Effector memory CD8-positive, alpha-beta T cell (primary cell): ENCODE measurements at regions not wholly inside any gene's neighbourhood (a gene's known extent, or its start where the extent isn't known, plus 50 kb on each side); places are given as distances from the start of the nearest gene placed in this dataset.

Source experiments
- ATAC-seq: fragments of 150-1000 bp; cut with Tn5 transposase; replicated peaks from 2 replicates; pipeline ENCODE4 v1.10.0; 2021; ENCODE audit warnings: mild to moderate bottlenecking, moderate library complexity
- DNase-seq, 3 experiments: peaks; one replicate each; pipeline ENCODE4 v3.0.0; 2021
- H3K27ac Mint-ChIP-seq, 2 donors: one replicate each; pipeline ENCODE4 v1.8.0; 2022; ENCODE audit warnings: mild to moderate bottlenecking in 2 of 2, mixed read lengths in 2 of 2, moderate library complexity in 2 of 2
- H3K27me3 Mint-ChIP-seq, 2 donors: one replicate each; pipeline ENCODE4 v1.8.0; 2022; ENCODE audit warnings: mixed read lengths in 2 of 2
- H3K36me3 Mint-ChIP-seq: one replicate; pipeline ENCODE4 v1.8.0; 2022; ENCODE audit warnings: mild to moderate bottlenecking, moderate library complexity, mixed read lengths; ENCODE audit not compliant: insufficient read depth
- H3K4me1 Mint-ChIP-seq, 2 donors: one replicate each; pipeline ENCODE4 v1.8.0; 2022; ENCODE audit warnings: low read depth in 2 of 2, mixed read lengths in 2 of 2
- H3K4me3 Mint-ChIP-seq, 2 donors: one replicate each; pipeline ENCODE4 v1.8.0; 2022; ENCODE audit warnings: mild to moderate bottlenecking in 2 of 2, mixed read lengths in 2 of 2, moderate library complexity in 2 of 2
- H3K9me3 Mint-ChIP-seq, 2 donors: one replicate each; pipeline ENCODE4 v1.8.0; 2022; ENCODE audit warnings: mixed read lengths in 2 of 2

DNA sequence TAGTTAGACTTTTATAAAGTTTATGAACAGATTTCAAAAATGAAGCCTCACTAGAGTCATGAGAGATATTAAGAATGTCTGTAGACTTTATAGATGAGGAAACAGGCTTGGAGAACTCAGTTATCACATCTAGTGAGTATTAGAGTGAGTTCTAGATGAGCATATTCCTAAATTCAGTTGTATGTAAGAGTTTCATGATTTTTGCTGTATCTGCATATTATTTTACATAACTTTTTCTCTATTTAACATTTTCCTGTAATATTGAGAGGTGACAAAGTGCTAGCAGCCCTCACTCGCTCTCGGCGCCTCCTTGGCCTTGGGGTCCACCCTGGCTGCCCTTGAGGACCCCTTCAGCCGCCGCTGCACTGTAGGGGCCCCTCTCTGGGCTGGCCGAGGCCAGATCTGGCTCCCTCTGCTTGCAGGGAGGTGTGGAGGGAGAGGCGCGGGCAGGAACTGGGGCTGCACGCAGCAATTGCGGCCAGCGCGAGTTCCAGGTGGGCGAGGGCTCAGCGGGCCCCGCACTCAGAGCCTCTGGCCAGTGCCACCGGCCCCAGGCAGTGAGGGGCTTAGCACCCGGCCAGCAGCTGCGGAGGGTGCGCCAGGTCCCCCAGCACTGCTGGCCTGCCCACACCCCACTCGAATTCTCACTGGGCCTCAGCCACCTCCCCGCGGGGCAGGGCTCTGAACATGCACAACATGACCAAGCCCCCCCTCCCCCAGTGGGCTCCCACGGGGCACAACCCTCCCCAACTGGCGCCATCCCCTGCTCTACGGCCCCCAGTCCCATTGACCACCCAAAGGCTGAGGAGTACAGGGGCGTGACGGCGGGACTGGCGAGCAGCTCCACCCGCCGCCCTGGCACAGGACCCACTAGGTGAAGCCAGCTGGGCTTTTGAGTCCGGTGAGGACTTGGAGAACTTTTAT, 182.1 kb downstream of the TLE1 start:
- H3K4me1 Mint-ChIP-seq: peaks cover 0 to 3% of the 10 kb centered on the region in 2 donors
- no peaks in the 10 kb centered on the region for H3K36me3 Mint-ChIP-seq
- DNase-seq (no peak), ATAC-seq (no peak)
- H3K9me3 Mint-ChIP-seq: peaks cover 0 to 7% of the 10 kb centered on the region in 2 donors
- H3K27ac Mint-ChIP-seq: no peak overlapping the region
- no peak overlapping the region for H3K4me3 Mint-ChIP-seq
- no peaks in the 10 kb centered on the region for H3K27me3 Mint-ChIP-seq

DNA sequence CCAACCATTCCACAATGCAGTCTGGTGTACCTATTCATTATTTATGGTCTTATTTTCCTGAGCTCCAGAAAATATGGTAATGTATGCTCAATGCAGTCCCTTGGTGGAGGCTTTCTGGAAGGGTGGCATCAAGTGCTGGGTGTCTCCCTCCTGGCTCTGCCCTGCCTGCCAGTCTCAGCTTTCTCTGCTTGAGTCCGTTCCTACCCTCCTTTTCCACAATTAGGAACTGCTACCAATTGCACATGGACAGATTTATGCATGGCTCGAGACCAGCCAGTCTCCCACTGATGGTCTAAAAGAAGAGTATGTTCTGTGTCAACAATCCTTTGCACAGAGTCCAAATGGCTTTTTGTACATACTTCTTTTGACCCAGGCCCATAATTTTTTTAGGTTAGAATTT, 189.8 kb downstream of the TLE1 start:
- Mint-ChIP-seq H3K36me3 (no peaks in the 10 kb centered on the region), H3K27ac (no peak overlapping the region), H3K9me3 (peaks cover 0 to 10% of the 10 kb centered on the region in 2 donors), H3K27me3 (no peaks in the 10 kb centered on the region), H3K4me3 (no peak overlapping the region), H3K4me1 (no peaks in the 10 kb centered on the region)
- DNase-seq (no peak), ATAC-seq (no peak)

DNA sequence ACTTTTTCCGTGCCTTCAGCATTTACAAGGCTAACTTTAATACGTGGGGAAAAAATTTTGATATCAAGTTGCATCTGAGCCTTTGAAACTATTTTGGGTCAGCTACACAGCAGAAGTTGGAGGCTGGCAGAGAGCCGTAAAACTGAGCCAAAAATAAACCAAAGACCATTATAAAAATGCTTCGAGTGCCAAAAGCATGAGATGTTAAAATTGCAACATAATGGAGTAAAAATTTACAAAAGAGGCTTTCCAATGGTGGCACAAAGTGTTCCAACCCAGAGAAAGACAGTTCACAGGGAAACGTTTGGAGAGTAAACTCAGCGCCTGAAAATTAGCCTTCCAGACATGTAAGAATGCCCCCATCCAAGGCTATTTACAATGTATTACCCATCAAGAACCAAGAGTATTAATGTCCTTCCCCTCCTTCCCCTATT, 190.3 kb downstream of the TLE1 start:
- no peak for ATAC-seq
- peaks cover 0 to 9% of the 10 kb centered on the region in 2 donors for H3K9me3 Mint-ChIP-seq
- no peaks in the 10 kb centered on the region for H3K4me1 Mint-ChIP-seq
- no peaks in the 10 kb centered on the region for H3K27me3 Mint-ChIP-seq
- no peaks in the 10 kb centered on the region for H3K36me3 Mint-ChIP-seq
- no peak overlapping the region for H3K27ac Mint-ChIP-seq
- no peak overlapping the region for H3K4me3 Mint-ChIP-seq
- no peak for DNase-seq

DNA sequence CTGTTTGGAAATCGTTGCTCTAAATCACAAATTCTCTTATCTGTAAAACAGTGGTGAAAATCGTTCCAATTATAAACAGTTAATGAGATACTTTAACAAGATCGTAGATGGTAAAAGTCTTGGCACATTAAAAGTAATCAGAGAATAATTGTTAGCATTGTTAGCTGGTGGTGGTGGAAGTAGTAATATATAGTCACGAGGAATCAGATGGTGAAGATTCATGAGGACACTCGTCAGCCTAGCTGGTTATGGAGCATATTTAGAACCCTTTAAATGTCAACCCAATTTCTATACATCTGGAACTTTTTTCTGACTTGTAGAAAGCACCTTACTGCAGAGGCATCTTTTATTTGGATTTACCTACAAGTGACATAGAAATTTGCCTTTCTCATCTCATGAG, 190.8 kb downstream of the TLE1 start:
- H3K36me3 Mint-ChIP-seq: no peaks in the 10 kb centered on the region
- ATAC-seq (no peak), DNase-seq (no peak)
- H3K27me3 Mint-ChIP-seq: no peaks in the 10 kb centered on the region
- H3K4me1 Mint-ChIP-seq: no peaks in the 10 kb centered on the region
- H3K9me3 Mint-ChIP-seq: peaks cover 0 to 8% of the 10 kb centered on the region in 2 donors
- H3K4me3 Mint-ChIP-seq: no peak overlapping the region
- H3K27ac Mint-ChIP-seq: no peak overlapping the region

DNA sequence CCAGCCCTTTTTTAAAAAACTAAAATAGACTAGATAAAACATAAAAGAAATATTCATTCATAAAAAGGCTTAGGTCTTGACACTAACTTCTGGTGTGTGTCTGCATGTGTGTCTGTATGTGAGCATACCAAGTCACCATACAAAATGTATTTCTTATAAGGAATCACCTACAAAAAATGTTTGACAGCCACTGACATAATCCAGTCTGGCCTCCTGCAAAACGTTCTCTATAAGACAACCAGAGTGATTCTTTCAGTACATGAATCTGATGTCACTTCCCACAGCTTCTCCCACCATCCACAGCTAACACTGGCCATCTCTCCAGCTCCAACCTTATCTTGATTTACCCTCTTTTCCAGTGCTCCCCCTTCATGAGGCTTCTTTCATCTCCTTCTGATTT, 192.3 kb downstream of the TLE1 start:
- DNase-seq (no peak), ATAC-seq (no peak)
- Mint-ChIP-seq H3K36me3 (no peaks in the 10 kb centered on the region), H3K4me1 (no peaks in the 10 kb centered on the region), H3K4me3 (no peak overlapping the region), H3K27me3 (no peaks in the 10 kb centered on the region), H3K9me3 (peaks cover 0 to 8% of the 10 kb centered on the region in 2 donors), H3K27ac (no peak overlapping the region)

DNA sequence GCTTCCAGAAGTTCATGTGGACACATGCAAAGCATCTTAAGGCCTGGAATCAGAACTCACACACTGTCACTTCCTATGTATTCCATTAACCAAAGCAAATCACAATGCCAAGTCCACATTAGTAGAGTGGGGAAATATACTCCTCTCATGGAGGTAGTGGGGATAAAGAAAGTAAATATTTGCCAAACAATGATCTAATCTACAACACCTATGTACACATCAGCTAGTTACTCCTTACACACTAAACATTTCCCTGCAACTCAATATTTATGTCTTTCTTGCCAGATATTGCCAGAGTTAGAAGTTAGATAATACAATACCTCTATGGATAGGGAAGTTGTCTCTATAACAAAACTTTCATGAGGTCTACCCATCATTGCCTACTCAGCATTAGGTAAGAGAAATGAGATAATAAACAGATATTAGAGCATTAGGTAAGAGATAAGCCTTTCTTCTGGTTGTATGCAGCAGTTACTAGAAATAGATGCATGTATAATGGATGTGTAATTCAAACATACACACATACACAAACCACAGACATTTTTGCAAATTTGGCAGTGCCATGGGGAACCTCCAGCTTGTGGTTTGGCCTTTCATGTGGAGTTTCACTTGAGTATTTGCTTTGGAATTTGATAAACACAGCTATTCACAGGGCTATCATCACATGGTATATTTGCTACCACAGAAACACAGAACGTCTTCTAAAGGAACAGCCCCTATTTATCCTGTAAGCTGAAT, 196.5 kb downstream of the TLE1 start:
- ATAC-seq: no peak
- Mint-ChIP-seq H3K4me1 (no peaks in the 10 kb centered on the region), H3K27me3 (no peaks in the 10 kb centered on the region), H3K36me3 (no peaks in the 10 kb centered on the region), H3K27ac (no peak overlapping the region), H3K9me3 (peaks cover 0 to 8% of the 10 kb centered on the region in 2 donors), H3K4me3 (no peak overlapping the region)
- DNase-seq: no peak

DNA sequence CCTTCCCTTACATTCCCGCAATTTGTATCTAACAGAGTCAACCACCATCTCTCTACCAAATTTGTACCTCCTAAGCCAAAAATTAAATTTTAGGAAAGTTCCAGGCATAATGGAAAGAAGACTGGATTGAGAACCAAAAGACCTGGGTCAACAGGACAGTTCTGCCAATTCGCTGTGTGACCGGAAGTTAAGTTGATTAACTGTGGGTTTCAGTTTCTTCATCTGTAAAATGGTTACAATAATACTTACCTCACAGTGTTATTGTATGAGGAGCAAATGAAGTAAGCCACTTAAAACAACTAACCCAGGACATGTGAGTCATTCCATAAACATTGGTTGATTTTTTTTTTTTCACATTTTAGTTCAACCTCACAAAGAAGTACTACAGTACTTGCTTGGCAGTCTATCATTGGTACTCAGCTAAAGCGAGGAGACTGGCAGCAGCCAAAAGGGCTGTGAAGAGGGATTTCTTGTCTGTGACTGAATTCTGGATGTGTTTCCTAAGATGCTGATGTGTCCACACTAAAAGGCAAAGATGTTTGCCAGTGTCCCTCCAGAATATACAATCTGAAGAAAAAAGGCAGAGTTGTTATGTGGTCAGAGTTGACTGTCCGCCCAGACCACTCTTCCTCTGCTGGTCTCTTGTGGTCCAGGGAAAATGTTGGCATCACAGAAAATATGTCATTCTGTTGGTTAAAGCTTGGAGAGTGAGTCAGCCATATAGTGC, 198.6 kb downstream of the TLE1 start:
- ATAC-seq: no peak
- Mint-ChIP-seq H3K4me1 (no peaks in the 10 kb centered on the region), H3K4me3 (no peak overlapping the region)

DNA sequence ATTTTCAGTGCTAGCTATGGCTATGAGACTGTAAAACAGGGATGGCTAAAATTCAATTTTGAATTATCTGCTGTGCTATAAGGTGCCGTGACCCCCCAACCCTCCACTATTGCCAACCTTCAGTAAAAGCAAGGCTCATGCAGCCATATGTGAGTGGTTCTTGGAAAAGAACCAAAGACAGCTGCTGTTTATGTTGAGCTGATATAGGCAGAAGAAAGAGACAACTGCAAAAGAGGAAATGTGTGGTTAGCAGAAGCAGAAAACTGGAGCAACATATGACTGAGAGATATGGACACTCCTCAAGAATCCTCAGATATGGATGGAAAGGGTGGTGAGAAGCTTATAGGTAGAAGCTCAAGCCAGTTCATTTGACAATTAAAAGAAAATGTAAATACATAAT, 200.3 kb downstream of the TLE1 start:
- H3K9me3 Mint-ChIP-seq: no peaks in the 10 kb centered on the region
- H3K4me1 Mint-ChIP-seq: no peaks in the 10 kb centered on the region
- ATAC-seq (no peak), DNase-seq (no peak)
- no peak overlapping the region for H3K27ac Mint-ChIP-seq
- H3K4me3 Mint-ChIP-seq: no peak overlapping the region
- H3K27me3 Mint-ChIP-seq: no peaks in the 10 kb centered on the region
- no peaks in the 10 kb centered on the region for H3K36me3 Mint-ChIP-seq

More for the DNA sequence above, 198.6 kb downstream of the TLE1 start:
- peaks cover 0 to under 1% of the 10 kb centered on the region in 2 donors for H3K9me3 Mint-ChIP-seq
- no peak overlapping the region for H3K27ac Mint-ChIP-seq
- no peaks in the 10 kb centered on the region for H3K36me3 Mint-ChIP-seq
- H3K27me3 Mint-ChIP-seq: no peaks in the 10 kb centered on the region
- DNase-seq: no peak

DNA sequence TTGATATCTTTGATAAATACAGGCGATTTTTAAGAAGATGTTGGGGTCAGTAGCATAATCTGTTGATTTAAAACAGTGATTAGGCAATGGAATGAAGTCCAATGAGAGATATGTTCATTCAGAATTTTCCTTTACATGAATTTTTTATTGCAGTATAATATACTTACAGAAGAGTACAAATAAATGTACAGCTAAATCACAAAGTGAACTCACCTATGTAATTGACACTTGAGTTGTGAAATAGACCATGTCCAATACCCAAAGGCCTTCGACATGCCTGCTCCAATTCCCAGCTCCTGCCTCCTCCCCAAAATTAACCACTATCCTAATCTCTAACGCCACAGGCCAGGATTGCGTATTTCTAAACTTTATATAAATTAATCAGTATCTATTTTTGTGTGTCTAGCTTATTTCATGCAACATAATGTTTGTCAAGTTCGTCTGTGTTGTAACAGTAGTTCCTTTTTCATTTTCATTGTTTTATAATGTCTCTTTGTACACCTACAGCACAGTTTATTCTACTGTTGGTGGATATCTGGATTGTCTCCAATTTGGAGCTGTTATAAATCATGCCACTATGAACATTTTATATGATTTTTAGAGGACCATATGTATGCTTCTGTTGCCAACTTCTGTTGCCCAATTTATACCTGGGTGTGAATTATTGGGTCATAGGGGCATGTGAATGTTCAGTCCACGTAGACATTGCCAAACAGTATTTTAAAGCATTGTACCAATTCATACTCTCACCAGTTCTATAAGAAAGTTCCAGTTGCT, 208.3 kb downstream of the TLE1 start:
- Mint-ChIP-seq H3K27me3 (no peaks in the 10 kb centered on the region), H3K36me3 (no peaks in the 10 kb centered on the region), H3K4me1 (no peaks in the 10 kb centered on the region), H3K4me3 (no peak overlapping the region), H3K27ac (no peak overlapping the region), H3K9me3 (peaks cover 0 to 4% of the 10 kb centered on the region in 2 donors)
- DNase-seq (no peak), ATAC-seq (no peak)

DNA sequence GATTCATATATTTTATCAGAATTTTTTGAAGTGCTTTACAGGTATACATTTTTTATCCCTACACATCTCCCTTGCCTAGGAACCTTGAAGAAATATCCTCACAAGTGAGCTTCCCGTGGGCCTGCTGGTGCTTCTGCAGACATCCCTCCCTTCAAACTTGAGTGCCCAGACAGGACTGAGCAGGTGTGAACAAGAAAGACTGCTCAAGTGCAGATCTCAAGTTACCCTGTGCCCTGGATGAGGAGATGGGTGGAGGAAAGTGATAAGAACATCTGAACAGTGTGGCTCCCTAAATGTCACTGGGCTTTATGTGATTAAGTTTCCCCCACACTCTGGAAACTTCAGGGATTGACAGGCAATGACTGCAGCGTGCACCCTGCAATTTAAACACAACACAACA, 209.8 kb downstream of the TLE1 start:
- DNase-seq (no peak), ATAC-seq (no peak)
- peaks cover 3 to 8% of the 10 kb centered on the region in 2 donors for H3K9me3 Mint-ChIP-seq
- no peaks in the 10 kb centered on the region for H3K4me1 Mint-ChIP-seq
- H3K4me3 Mint-ChIP-seq: no peak overlapping the region
- H3K36me3 Mint-ChIP-seq: no peaks in the 10 kb centered on the region
- no peak overlapping the region for H3K27ac Mint-ChIP-seq
- H3K27me3 Mint-ChIP-seq: no peaks in the 10 kb centered on the region

DNA sequence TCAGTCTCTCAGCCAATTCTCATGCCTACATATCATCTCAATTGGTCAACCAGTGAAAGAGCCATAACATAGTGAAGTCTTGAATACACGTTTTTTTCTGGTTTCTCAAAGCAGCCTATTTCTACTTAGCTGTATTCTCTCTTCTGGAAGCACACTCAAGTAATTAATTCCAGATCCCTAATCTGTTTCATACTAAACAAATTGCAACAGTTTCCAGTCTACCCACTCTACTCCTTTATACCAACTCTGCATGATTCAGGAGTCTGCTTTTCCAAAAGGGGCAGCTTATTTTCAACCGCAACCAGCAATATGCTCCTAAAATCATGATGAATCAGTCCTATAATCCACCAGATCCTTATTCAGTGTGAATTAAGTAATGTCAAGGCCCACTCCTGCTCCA, 211.7 kb downstream of the TLE1 start:
- peaks cover 7 to 8% of the 10 kb centered on the region in 2 donors for H3K9me3 Mint-ChIP-seq
- DNase-seq: no peak
- H3K4me3 Mint-ChIP-seq: no peak overlapping the region
- H3K4me1 Mint-ChIP-seq: no peaks in the 10 kb centered on the region
- no peaks in the 10 kb centered on the region for H3K36me3 Mint-ChIP-seq
- ATAC-seq: no peak
- H3K27ac Mint-ChIP-seq: no peak overlapping the region
- H3K27me3 Mint-ChIP-seq: no peaks in the 10 kb centered on the region

DNA sequence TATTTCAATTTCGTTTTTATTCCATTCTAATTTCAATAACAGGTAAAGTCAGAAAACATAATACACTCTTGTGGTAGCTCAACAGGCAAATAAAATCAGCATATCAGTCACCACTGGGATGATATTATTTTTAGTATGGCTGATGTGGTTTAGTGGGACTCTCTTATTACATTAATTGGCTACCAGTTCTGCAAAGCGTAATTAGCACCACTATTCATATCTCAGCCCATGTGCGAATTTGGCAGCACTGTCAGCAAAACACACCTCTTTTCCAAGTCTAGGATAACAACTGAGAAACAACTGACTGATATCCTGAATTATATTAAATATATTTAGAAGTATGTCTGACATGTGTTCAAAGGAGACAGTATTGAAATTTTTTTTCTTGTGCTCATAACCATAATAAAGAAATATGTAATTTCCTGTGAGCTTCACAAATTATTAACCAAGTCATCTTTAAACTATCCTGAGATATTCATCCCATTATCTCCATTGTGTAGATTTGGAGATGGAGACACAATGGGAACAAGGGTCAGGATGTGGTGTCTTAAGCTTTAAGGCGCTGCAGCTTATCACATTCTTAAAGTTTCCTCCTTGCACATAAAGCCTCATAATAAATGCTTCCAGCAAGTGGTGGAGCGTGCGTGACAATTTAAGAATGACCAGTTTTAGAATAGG, 212.4 kb downstream of the TLE1 start:
- DNase-seq (no peak), ATAC-seq (no peak)
- H3K9me3 Mint-ChIP-seq: peaks cover 7 to 8% of the 10 kb centered on the region in 2 donors
- no peaks in the 10 kb centered on the region for H3K36me3 Mint-ChIP-seq
- H3K27me3 Mint-ChIP-seq: no peaks in the 10 kb centered on the region
- no peaks in the 10 kb centered on the region for H3K4me1 Mint-ChIP-seq
- no peak overlapping the region for H3K27ac Mint-ChIP-seq
- no peak overlapping the region for H3K4me3 Mint-ChIP-seq
